Suprapubic skin (tissue), 4 donors: ENCODE measurements at regions not wholly inside any gene's neighbourhood (a gene's known extent, or its start where the extent isn't known, plus 50 kb on each side); places are given as distances from the start of the nearest gene placed in this dataset.

Experiments
- DNase-seq, 2 donors: peaks; one replicate each; pipeline ENCODE4 v3.0.0-alpha.2; 2019; ENCODE audit warnings: low spot score in 2 of 2
- H3K27ac ChIP-seq: fragments of 200-600 bp; sonication (generic); one replicate; pipeline ENCODE4 v1.5.1; 2019
- H3K27me3 ChIP-seq: fragments of 200-600 bp; sonication (generic); one replicate; pipeline ENCODE4 v1.5.1; 2019
- H3K36me3 ChIP-seq: fragments of 200-600 bp; sonication (generic); one replicate; pipeline ENCODE4 v1.5.1; 2019
- H3K4me1 ChIP-seq: fragments of 200-600 bp; sonication (generic); one replicate; pipeline ENCODE4 v1.5.1; 2019
- H3K4me3 ChIP-seq: fragments of 200-600 bp; sonication (generic); one replicate; pipeline ENCODE4 v1.5.1; 2019; ENCODE audit warnings: mild to moderate bottlenecking
- H3K9me3 ChIP-seq: fragments of 200-600 bp; sonication (generic); one replicate; pipeline ENCODE4 v1.5.1; 2019
- CTCF ChIP-seq, 2 donors: fragments of 200-600 bp in 1 of 2; fragments of 450-650 bp in 1 of 2; sonication (generic) in 1 of 2; IDR thresholded peaks; one replicate each; pipeline ENCODE4 v1.5.1; 2016 to 2019; ENCODE audit warnings: antibody characterized with exemption in 2 of 2, mild to moderate bottlenecking in 1 of 2, moderate library complexity in 1 of 2
- EP300 ChIP-seq: sonication (generic); formaldehyde crosslinking; IDR thresholded peaks from one replicate; pipeline ENCODE4 v1.6.1; 2017; ENCODE audit warnings: antibody characterized with exemption
- POLR2A ChIP-seq, 2 donors: fragments of 450-650 bp; IDR thresholded peaks; one replicate each; pipeline ENCODE4 v1.6.1; 2017; ENCODE audit warnings: antibody characterized with exemption in 2 of 2, mild to moderate bottlenecking in 2 of 2, moderate library complexity in 2 of 2
- POLR2AphosphoS5 ChIP-seq, 3 donors: sonication (generic); formaldehyde crosslinking; IDR thresholded peaks; one replicate each; pipeline ENCODE4 v1.6.1; 2017; ENCODE audit warnings: antibody characterized with exemption in 3 of 3
- WGBS: methylation state at CpG from one replicate; pipeline ENCODE4 v1.1.5; 2018; 5-methylcytosine and 5-hydroxymethylcytosine counted together

DNA sequence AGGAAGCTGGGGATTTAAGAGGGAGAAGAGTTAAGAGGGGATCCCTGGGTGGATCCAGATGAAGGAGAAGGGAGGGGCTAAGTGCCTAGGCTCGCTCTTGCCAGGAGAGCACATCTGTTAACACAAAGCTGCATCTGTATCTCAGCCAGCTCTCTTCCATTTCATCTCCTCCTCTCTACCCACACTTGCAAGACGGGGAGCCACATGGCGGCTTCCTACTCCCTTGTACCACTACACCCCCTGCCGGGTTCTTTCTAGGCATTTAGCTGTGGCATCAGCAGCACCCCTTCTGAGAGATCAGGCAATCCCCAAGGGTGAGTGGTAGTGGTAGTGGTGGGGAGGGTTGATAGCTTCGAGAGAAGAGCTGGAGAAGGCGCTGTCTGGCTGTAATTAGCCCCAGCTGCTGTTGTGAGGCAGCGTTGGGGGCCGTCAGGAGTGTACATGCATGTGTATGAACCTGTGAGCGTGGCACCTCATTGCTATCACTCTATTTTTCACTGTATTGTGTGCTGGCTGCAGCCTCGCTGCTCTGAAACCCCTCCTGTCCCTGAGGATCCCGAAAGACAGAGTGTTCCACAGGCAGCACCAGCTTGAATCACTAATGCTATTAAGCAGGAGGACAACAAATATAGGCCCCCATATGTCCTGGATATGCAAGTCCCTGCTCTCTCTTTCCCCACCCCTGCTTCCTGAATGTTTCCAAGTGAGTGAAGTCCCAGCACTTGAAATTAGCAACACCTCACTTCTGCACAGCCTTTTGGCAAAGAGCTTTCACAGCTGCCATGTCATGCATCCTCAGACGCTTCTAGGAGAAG, 73.7 kb downstream of the RTL9 start:
- Histone ChIP-seq H3K27me3 (no peaks in the 10 kb centered on the region), H3K9me3 (no peaks in the 10 kb centered on the region), H3K36me3 (no peaks in the 10 kb centered on the region), H3K27ac (no peak overlapping the region), H3K4me1 (no peaks in the 10 kb centered on the region), H3K4me3 (no peak overlapping the region)
- no peak for TF ChIP-seq POLR2AphosphoS5 (IDR thresholded peaks at IDR 0.05)
- TF ChIP-seq POLR2A (IDR thresholded peaks at IDR 0.05) = no peak
- no peak for TF ChIP-seq EP300
- TF ChIP-seq CTCF (IDR thresholded peaks at IDR 0.05) = no peak
- DNase-seq = no peak
- WGBS = 64% methylated on average over 12 of the region's 12 CpGs

- Histone ChIP-seq H3K4me1 (no peaks in the 10 kb centered on the region), H3K27ac (no peak overlapping the region), H3K9me3 (no peaks in the 10 kb centered on the region), H3K27me3 (no peaks in the 10 kb centered on the region), H3K36me3 (no peaks in the 10 kb centered on the region), H3K4me3 (no peak overlapping the region)
- DNase-seq = no peak
- TF ChIP-seq CTCF (IDR thresholded peaks at IDR 0.05) (no peak), EP300 (no peak), POLR2A (IDR thresholded peaks at IDR 0.05) (no peak), POLR2AphosphoS5 (IDR thresholded peaks at IDR 0.05) (no peak)
- WGBS = 56% methylated on average over 5 of the region's 6 CpGs
Measured at GRCh38 chrX:110432906-110433215, 74.2 kb downstream of the RTL9 start.

DNA sequence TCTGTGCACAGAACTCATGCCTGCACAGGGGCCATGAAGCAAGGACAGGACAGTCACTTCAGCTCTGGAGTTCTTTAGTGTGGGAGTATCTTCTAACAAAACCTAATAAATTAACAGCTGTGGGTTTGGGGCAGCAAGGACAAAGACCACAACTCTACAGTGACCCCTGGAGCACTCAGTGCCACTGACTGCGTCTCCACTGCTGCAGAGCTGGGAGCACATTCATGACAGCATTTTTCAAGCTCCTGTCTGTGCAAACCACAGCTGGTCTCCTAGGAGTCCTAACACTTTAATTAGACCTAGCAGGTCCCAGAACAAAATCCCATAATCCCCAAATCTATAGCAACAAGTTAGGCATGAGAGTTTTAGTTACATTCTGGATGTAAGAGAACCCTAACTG, 76.5 kb downstream of the RTL9 start:
- TF ChIP-seq POLR2A (IDR thresholded peaks at IDR 0.05) (no peak), POLR2AphosphoS5 (IDR thresholded peaks at IDR 0.05) (no peak), CTCF (IDR thresholded peaks at IDR 0.05) (no peak), EP300 (no peak)
- whole genome bisulfite sequencing = 82% methylated on average over 1 of the region's 1 CpG
- Histone ChIP-seq H3K4me3 (no peak overlapping the region), H3K27ac (no peak overlapping the region), H3K4me1 (no peaks in the 10 kb centered on the region), H3K36me3 (no peaks in the 10 kb centered on the region), H3K9me3 (no peaks in the 10 kb centered on the region), H3K27me3 (no peaks in the 10 kb centered on the region)
- no peak for DNase-seq

- Histone ChIP-seq H3K27me3 (no peaks in the 10 kb centered on the region), H3K9me3 (no peaks in the 10 kb centered on the region), H3K4me3 (no peak overlapping the region), H3K27ac (no peak overlapping the region), H3K4me1 (no peaks in the 10 kb centered on the region), H3K36me3 (no peaks in the 10 kb centered on the region)
- TF ChIP-seq EP300 (no peak), POLR2A (IDR thresholded peaks at IDR 0.05) (no peak), POLR2AphosphoS5 (IDR thresholded peaks at IDR 0.05) (no peak), CTCF (IDR thresholded peaks at IDR 0.05) (no peak)
- DNase-seq = no peak
Measured at GRCh38 chrX:110436523-110436922, 77.9 kb downstream of the RTL9 start.

- Histone ChIP-seq H3K36me3 (no peaks in the 10 kb centered on the region), H3K4me3 (no peak overlapping the region), H3K9me3 (no peaks in the 10 kb centered on the region), H3K4me1 (no peaks in the 10 kb centered on the region), H3K27ac (no peak overlapping the region), H3K27me3 (no peaks in the 10 kb centered on the region)
- DNase-seq = no peak
- WGBS = 66% methylated on average over 2 of the region's 2 CpGs
- no peak for TF ChIP-seq POLR2A (IDR thresholded peaks at IDR 0.05)
- no peak for TF ChIP-seq EP300
- no peak for TF ChIP-seq POLR2AphosphoS5 (IDR thresholded peaks at IDR 0.05)
- no peak for TF ChIP-seq CTCF (IDR thresholded peaks at IDR 0.05)
Measured at GRCh38 chrX:110437686-110438085, 79.0 kb downstream of the RTL9 start.
